Karpas-422 (cell line): ENCODE measurements at regions not wholly inside any gene's neighbourhood (a gene's known extent, or its start where the extent isn't known, plus 50 kb on each side); places are given as distances from the start of the nearest gene placed in this dataset.

ENCODE experiments used
- DNase-seq: peaks from one replicate; pipeline ENCODE4 v3.0.0-alpha.2; 2015
- H2AFZ ChIP-seq: fragments of 200-600 bp; sonication (generic); 2 replicates; pipeline ENCODE4 v1.6.1; 2014; ENCODE audit warnings: antibody characterized with exemption, low read length, mixed read lengths
- H3K27ac ChIP-seq: fragments of 200-600 bp; sonication (generic); 2 replicates; pipeline ENCODE4 v1.5.1; 2014; ENCODE audit warnings: mild to moderate bottlenecking, low read length, moderate library complexity
- H3K27me3 ChIP-seq: fragments of 200-600 bp; sonication (generic); 2 replicates; pipeline ENCODE4 v1.6.1; 2014; ENCODE audit warnings: low read length, mixed read lengths
- H3K36me3 ChIP-seq: fragments of 200-600 bp; sonication (generic); 2 replicates; pipeline ENCODE4 v1.6.1; 2014; ENCODE audit warnings: low read length, mixed read lengths; ENCODE audit not compliant: insufficient read depth
- H3K4me1 ChIP-seq: fragments of 200-600 bp; sonication (generic); 2 replicates; pipeline ENCODE4 v1.6.1; 2014; ENCODE audit warnings: mild to moderate bottlenecking, low read length, mixed read lengths
- H3K4me2 ChIP-seq: fragments of 200-600 bp; sonication (generic); 2 replicates; pipeline ENCODE4 v1.6.1; 2014; ENCODE audit warnings: low read length, low read depth, mild to moderate bottlenecking; ENCODE audit not compliant: poor library complexity, severe bottlenecking
- H3K4me3 ChIP-seq: fragments of 200-600 bp; sonication (generic); 2 replicates; pipeline ENCODE4 v1.5.1; 2014; ENCODE audit warnings: mild to moderate bottlenecking, antibody characterized with exemption, low read length, mixed read lengths
- H3K79me2 ChIP-seq: fragments of 200-600 bp; sonication (generic); 2 replicates; pipeline ENCODE4 v1.6.1; 2014; ENCODE audit warnings: mild to moderate bottlenecking, low read length, mixed read lengths
- H3K9ac ChIP-seq: fragments of 200-600 bp; sonication (generic); 2 replicates; pipeline ENCODE4 v1.6.0; 2014; ENCODE audit warnings: low read length
- H3K9me2 ChIP-seq: fragments of 200-600 bp; sonication (generic), shearing (Covaris generic); replicated peaks from 2 replicates; pipeline ENCODE4 v1.6.0; 2014; ENCODE audit warnings: mild to moderate bottlenecking, low read length, moderate library complexity; ENCODE audit not compliant: insufficient read depth
- H3K9me3 ChIP-seq: fragments of 300-700, 200-600 bp; sonication (generic); 2 replicates; pipeline ENCODE4 v1.6.1; 2014; ENCODE audit warnings: low read length, mixed read lengths
- H4K20me1 ChIP-seq: fragments of 200-600 bp; sonication (generic); 2 replicates; pipeline ENCODE4 v1.6.1; 2014; ENCODE audit warnings: mild to moderate bottlenecking, antibody characterized with exemption, low read length, low read depth; ENCODE audit not compliant: insufficient read depth

DNA sequence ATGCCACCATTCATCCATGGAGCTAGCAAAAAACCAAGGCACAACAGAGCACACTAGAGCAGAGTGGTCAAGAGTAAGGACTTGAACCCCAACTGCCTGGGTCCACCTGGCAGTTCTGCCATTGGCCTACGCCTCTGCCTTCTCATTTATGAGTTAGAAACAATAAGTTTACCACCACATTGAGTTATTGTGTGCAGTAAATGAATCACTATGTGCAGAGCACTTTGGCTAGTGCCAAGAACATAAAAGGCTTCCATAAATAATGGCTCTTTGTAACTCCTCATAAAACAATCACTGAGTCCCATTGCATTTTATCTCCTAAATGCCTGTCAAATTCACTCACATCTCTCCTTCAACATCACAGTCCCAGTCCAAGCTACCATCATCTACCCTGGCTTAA lies 86.3 kb downstream of the OTX2 start:
- H3K9ac ChIP-seq, result no peak overlapping the region
- DNase-seq, result no peak
- H3K36me3 ChIP-seq, result no peaks in the 10 kb centered on the region
- no peak overlapping the region for H2AFZ ChIP-seq
- no peaks in the 10 kb centered on the region for H3K9me2 ChIP-seq
- no peak overlapping the region for H3K4me2 ChIP-seq
- no peaks in the 10 kb centered on the region for H4K20me1 ChIP-seq
- no peaks in the 10 kb centered on the region for H3K27me3 ChIP-seq
- H3K4me3 ChIP-seq, result no peak overlapping the region
- no peaks in the 10 kb centered on the region for H3K9me3 ChIP-seq
- H3K27ac ChIP-seq, result no peak overlapping the region
- no peaks in the 10 kb centered on the region; the same call in 1 of the 2 replicates for H3K4me1 ChIP-seq
- no peaks in the 10 kb centered on the region for H3K79me2 ChIP-seq

DNA sequence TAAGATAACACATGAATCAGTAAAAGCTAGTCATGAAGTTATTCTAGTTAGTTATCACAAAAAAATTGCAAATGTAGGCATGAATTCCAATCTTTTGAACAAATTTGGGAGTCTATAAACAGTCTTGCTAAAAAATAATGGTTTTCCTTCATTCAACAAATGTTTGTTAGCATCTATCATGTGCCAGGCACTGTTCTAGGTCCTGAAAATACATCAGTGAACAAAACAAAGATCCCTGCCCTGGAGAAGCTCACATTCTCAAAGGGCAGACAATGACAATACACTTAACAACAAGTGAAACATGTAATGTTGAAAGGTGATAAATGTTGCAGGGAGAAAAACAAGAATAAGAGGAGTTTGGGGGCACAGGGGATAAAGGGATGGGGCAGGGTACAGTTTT lies 86.9 kb downstream of the OTX2 start:
- DNase-seq, result no peak

DNA sequence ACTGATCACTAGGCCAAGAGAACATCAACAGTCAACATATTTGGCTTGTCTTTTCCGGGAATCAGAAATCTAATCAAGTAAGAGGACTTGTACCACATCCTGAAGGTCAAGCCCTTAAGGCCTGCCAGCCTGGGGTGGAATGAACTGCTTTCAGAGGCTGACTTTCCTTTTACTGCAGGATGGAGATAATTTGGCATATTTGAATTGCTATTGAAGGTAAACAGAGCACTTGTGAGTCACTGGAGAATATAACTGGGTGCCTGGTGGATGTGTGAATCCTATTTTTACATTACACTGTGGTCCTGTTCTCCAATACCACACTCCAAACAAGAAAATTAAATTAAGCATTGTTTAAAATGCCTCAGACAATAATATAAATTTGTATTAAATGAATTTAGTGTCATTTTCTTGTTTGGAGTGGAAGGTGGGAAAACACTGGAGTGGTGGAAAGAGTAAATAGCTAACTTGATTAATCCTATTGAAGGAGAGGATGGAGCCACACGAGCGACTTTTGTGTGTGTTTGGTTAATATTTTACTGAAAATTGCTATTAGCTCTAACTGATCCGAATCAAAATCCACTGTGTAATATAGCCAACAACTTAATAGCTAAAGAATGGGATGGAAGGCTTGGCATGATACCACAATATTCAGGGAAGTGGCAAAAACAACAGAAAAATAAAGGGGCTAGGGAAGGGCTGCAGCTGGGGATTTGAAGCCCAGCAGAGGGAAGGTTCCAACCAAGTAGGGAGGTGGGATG lies 89.4 kb downstream of the OTX2 start:
- no peak overlapping the region for H3K27ac ChIP-seq
- no peak overlapping the region for H2AFZ ChIP-seq
- no peaks in the 10 kb centered on the region for H3K9me3 ChIP-seq
- no peaks in the 10 kb centered on the region for H3K36me3 ChIP-seq
- DNase-seq, result no peak
- no peak overlapping the region for H3K9ac ChIP-seq
- H3K27me3 ChIP-seq, result no peaks in the 10 kb centered on the region
- H3K4me2 ChIP-seq, result no peak overlapping the region
- H3K9me2 ChIP-seq, result no peaks in the 10 kb centered on the region
- no peaks in the 10 kb centered on the region for H4K20me1 ChIP-seq
- no peak overlapping the region for H3K4me3 ChIP-seq
- H3K79me2 ChIP-seq, result no peaks in the 10 kb centered on the region
- no peaks in the 10 kb centered on the region; the same call in 1 of the 2 replicates for H3K4me1 ChIP-seq

More for the DNA sequence above, 86.9 kb downstream of the OTX2 start:
- Histone ChIP-seq H3K36me3 (no peaks in the 10 kb centered on the region), H3K4me2 (no peak overlapping the region), H3K4me3 (no peak overlapping the region), H2AFZ (no peak overlapping the region), H3K27me3 (no peaks in the 10 kb centered on the region), H3K79me2 (no peaks in the 10 kb centered on the region), H3K9me3 (no peaks in the 10 kb centered on the region), H3K9me2 (no peaks in the 10 kb centered on the region), H3K9ac (no peak overlapping the region), H3K27ac (no peak overlapping the region), H4K20me1 (no peaks in the 10 kb centered on the region), H3K4me1 (no peaks in the 10 kb centered on the region; the same call in 1 of the 2 replicates)

DNA sequence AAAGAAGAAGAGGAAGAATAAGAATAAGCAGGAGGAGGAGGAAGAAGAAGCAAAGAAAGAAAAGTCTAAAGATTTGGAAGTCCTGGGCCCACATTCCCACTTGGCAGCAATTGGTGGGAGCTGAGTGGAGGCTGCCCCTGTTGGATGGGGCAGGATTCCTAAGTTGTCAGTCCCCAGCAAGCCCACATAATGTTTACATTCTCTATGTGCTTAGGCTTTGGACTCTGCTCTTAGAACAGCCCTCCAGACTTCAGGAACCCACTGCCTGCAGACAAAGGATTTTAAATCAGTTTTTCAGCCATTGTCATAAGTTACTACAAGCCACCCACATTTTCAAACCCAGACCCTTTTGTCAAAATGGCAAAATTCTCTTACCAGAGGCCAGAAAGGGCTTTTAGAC lies 92.0 kb downstream of the OTX2 start:
- H3K4me3 ChIP-seq, result no peak overlapping the region
- H3K4me2 ChIP-seq, result no peak overlapping the region
- H3K4me1 ChIP-seq, result no peaks in the 10 kb centered on the region; the same call in 1 of the 2 replicates
- no peaks in the 10 kb centered on the region for H4K20me1 ChIP-seq
- no peaks in the 10 kb centered on the region for H3K9me3 ChIP-seq
- no peak overlapping the region for H2AFZ ChIP-seq
- no peak overlapping the region for H3K9ac ChIP-seq
- DNase-seq, result no peak
- no peaks in the 10 kb centered on the region for H3K79me2 ChIP-seq
- no peaks in the 10 kb centered on the region for H3K9me2 ChIP-seq
- H3K27ac ChIP-seq, result no peak overlapping the region
- H3K36me3 ChIP-seq, result no peaks in the 10 kb centered on the region
- H3K27me3 ChIP-seq, result no peaks in the 10 kb centered on the region

DNA sequence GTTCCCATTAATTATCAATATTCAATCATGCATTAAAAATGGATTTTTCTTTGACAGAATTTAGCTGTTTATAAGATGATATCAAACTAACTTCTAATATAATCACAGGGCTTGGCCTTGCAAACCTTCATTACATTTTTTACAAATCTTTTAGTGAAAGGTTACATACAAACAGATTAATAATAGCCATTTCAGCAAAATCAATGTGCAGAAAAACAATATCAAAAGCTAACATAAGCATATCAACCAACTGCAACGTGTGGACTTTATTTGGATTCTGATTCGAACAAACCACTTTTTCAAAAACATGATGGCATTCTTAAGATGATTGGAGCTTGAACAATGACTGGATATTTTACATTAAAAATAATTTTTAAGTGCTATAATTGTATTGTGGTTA lies 93.6 kb downstream of the OTX2 start:
- no peak overlapping the region for H2AFZ ChIP-seq
- H3K4me1 ChIP-seq, result no peaks in the 10 kb centered on the region; the same call in 1 of the 2 replicates
- H3K79me2 ChIP-seq, result no peaks in the 10 kb centered on the region
- DNase-seq, result no peak
- H3K27ac ChIP-seq, result no peak overlapping the region
- H4K20me1 ChIP-seq, result no peaks in the 10 kb centered on the region
- no peaks in the 10 kb centered on the region for H3K27me3 ChIP-seq
- no peak overlapping the region for H3K4me2 ChIP-seq
- no peaks in the 10 kb centered on the region for H3K9me2 ChIP-seq
- no peaks in the 10 kb centered on the region for H3K9me3 ChIP-seq
- H3K4me3 ChIP-seq, result no peak overlapping the region
- H3K36me3 ChIP-seq, result no peaks in the 10 kb centered on the region
- no peak overlapping the region for H3K9ac ChIP-seq

DNA sequence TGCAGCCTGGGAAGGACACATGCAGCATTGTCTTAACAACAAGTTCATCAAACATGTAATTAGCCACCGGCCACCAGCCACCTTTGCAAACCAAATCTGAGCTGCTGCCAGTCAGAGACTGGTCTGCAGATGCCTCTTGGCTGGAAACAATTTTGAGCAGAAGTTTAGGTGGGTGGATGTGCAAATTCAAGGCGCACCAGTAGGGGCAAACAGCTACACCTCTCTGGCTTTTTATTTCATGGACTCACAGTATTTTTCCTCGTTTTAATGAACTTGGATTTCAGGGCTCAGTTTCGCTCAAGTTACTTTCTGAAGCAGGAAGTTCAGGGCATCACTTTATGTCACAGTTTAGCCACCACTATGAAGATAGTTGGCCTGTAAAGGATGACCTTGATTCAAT lies 94.3 kb downstream of the OTX2 start:
- no peak overlapping the region for H3K9ac ChIP-seq
- H2AFZ ChIP-seq, result no peak overlapping the region
- no peaks in the 10 kb centered on the region for H4K20me1 ChIP-seq
- H3K27me3 ChIP-seq, result no peaks in the 10 kb centered on the region
- H3K27ac ChIP-seq, result no peak overlapping the region
- H3K79me2 ChIP-seq, result no peaks in the 10 kb centered on the region
- no peak overlapping the region for H3K4me3 ChIP-seq
- no peaks in the 10 kb centered on the region for H3K9me3 ChIP-seq
- no peaks in the 10 kb centered on the region for H3K36me3 ChIP-seq
- no peaks in the 10 kb centered on the region; the same call in 1 of the 2 replicates for H3K4me1 ChIP-seq
- no peaks in the 10 kb centered on the region for H3K9me2 ChIP-seq
- H3K4me2 ChIP-seq, result no peak overlapping the region
- DNase-seq, result peak; percentile 47

DNA sequence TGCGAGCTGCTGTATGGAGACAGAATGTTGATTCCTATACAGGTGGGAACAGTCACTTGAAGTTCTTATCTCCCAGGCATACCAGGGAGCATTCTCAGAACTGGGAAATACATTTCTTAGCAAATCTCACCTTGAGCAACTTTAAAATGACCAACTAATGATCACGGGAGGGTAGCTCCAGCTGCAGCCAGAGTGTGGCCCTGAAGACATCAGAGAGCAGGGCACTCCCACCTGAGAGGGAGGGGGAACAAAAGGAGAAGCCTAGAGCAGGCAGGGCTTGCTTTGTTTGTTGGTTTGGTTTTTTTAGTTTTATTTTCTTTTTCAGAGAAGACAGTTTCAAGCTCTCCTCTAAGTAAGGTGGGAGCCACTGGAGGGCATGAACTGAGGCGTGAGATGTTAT lies 101.1 kb downstream of the OTX2 start:
- Histone ChIP-seq H4K20me1 (no peaks in the 10 kb centered on the region), H2AFZ (no peak overlapping the region), H3K27ac (no peak overlapping the region), H3K9me3 (no peaks in the 10 kb centered on the region), H3K79me2 (no peaks in the 10 kb centered on the region), H3K4me1 (no peaks in the 10 kb centered on the region), H3K9me2 (no peaks in the 10 kb centered on the region), H3K9ac (no peak overlapping the region), H3K4me2 (no peak overlapping the region), H3K27me3 (no peaks in the 10 kb centered on the region), H3K36me3 (no peaks in the 10 kb centered on the region), H3K4me3 (no peak overlapping the region)
- no peak for DNase-seq

DNA sequence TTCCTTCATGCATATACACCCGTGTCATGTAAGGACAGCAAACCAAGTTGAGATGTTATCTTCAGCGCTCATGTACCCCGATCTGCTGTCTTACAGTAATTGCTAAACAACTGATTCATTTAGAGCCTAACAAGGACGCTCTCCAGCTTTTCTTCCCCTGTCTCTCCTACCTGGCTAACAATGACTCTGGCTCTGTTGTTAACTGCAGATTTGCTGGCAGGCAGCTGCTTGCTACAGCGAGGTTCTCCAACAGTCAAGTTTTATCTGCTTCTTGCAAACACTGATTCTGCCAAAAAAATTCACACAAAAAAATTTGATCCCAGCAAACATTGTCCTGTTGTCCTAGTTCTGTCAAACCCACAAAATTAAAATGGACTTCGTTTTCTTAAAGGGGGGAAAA lies 101.6 kb downstream of the OTX2 start:
- no peak overlapping the region for H3K9ac ChIP-seq
- H3K9me3 ChIP-seq, result no peaks in the 10 kb centered on the region
- no peaks in the 10 kb centered on the region for H3K9me2 ChIP-seq
- no peaks in the 10 kb centered on the region for H4K20me1 ChIP-seq
- no peak overlapping the region for H3K27ac ChIP-seq
- no peak overlapping the region for H3K4me3 ChIP-seq
- no peaks in the 10 kb centered on the region for H3K27me3 ChIP-seq
- no peak overlapping the region for H3K4me2 ChIP-seq
- no peaks in the 10 kb centered on the region for H3K4me1 ChIP-seq
- H2AFZ ChIP-seq, result no peak overlapping the region
- no peak for DNase-seq
- H3K36me3 ChIP-seq, result no peaks in the 10 kb centered on the region
- no peaks in the 10 kb centered on the region for H3K79me2 ChIP-seq
